ENCODE measurements at regions not wholly inside any gene's neighbourhood (a gene's known extent, or its start where the extent isn't known, plus 50 kb on each side); places are given as distances from the start of the nearest gene placed in this dataset.
A peak's percentile ranks its signal among the peaks of the same experiment; 100 is the strongest.

GRCh38 chr14:53430870-53431269 lies 277.7 kb upstream of the DDHD1 start:
- TF ChIP-seq, protein P1, sequence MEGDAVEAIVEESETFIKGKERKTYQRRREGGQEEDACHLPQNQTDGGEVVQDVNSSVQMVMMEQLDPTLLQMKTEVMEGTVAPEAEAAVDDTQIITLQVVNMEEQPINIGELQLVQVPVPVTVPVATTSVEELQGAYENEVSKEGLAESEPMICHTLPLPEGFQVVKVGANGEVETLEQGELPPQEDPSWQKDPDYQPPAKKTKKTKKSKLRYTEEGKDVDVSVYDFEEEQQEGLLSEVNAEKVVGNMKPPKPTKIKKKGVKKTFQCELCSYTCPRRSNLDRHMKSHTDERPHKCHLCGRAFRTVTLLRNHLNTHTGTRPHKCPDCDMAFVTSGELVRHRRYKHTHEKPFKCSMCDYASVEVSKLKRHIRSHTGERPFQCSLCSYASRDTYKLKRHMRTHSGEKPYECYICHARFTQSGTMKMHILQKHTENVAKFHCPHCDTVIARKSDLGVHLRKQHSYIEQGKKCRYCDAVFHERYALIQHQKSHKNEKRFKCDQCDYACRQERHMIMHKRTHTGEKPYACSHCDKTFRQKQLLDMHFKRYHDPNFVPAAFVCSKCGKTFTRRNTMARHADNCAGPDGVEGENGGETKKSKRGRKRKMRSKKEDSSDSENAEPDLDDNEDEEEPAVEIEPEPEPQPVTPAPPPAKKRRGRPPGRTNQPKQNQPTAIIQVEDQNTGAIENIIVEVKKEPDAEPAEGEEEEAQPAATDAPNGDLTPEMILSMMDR (IDR thresholded peaks at IDR 0.05) = no peak
- no peaks in the 10 kb centered on the region for H3K4me1 ChIP-seq (ENCODE audit: low read depth)
- intact Hi-C loops (cut with DNase I, micrococcal nuclease) = no loop called here
- ATAC-seq = no peak
- no peaks in the 10 kb centered on the region for H3K36me3 ChIP-seq (ENCODE audit: low read depth)
- no peak overlapping the region for H3K4me3 ChIP-seq
- no peaks in the 10 kb centered on the region for H3K9me3 ChIP-seq
- no peak for DNase-seq

DNA sequence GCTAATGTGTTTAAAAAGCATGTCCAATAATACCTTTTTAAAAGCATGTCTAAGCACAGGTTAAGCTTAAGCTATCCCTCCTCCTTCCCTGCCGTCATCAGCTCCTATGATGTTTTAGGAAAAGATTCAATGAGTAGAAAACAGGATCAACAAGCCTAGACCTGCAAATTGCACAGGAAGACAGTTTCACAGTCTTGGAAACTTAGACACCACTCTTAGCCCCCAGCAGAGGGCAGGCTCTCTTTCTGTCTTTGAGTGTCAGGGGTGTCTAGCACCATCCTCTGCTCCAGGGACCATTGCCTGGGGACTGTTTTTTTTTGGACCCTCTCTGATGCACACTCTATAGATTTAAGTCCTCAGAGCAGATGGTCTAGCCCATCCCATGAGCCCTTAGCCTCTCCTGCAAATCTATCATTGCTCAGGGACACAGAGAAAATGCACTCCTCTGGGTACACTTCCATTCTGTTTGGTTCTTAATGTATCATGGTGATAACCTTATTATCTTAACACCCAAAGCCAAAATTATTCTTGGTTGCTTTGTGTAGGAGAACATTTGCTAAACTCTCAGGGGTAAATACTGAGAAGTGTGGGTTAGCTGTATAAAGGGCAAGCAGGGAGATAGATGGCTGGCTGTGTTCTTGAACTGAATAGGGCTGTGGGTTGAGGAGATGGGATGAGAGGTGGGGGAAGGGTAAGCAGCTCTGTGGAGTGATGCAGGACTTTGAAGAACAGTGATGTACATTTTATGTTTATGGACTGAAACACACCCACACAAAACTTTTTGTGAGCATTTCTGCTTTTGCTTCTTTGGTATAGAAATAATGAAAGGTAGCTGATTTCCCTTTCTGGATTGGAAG lies 259.9 kb upstream of the DDHD1 start:
- Histone ChIP-seq H3K9me3 (no peaks in the 10 kb centered on the region), H3K4me1 (ENCODE audit: low read depth) (no peaks in the 10 kb centered on the region), H3K4me3 (no peak overlapping the region), H3K36me3 (ENCODE audit: low read depth) (no peaks in the 10 kb centered on the region)
- intact Hi-C loops (cut with DNase I, micrococcal nuclease) = no loop called here
- TF ChIP-seq, protein P1 (IDR thresholded peaks at IDR 0.05) = no peak
- DNase-seq (peak in 1 of 3 donors; percentile 4), ATAC-seq (peak; percentile 31)

DNA sequence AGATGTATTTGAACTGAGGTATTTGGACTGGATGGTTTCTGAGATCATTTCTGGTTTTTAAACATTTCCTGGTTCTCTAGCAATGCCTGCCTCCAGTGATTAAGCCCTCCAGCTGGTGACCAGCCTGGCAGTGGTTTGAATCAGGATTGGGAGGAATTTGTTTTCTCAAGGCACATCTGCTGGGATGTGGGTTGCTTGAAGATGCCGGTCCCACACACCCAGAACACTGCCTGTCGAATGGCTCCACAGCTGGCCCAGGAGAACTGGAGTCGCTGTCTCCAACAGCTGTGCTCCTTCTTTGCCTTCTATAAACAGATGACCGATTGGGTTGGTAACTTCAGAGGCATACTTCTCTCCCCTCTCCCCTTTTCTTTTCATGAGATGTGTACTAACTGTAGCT lies 258.0 kb upstream of the DDHD1 start:
- H3K9me3 ChIP-seq = no peaks in the 10 kb centered on the region
- H3K36me3 ChIP-seq (ENCODE audit: low read depth) = no peaks in the 10 kb centered on the region
- H3K4me3 ChIP-seq = no peak overlapping the region
- intact Hi-C loops (cut with DNase I, micrococcal nuclease) = no loop called here
- DNase-seq (no peak), ATAC-seq (peak; percentile 25)
- TF ChIP-seq, protein P1 (IDR thresholded peaks at IDR 0.05) = no peak
- no peaks in the 10 kb centered on the region for H3K4me1 ChIP-seq (ENCODE audit: low read depth)

DNA sequence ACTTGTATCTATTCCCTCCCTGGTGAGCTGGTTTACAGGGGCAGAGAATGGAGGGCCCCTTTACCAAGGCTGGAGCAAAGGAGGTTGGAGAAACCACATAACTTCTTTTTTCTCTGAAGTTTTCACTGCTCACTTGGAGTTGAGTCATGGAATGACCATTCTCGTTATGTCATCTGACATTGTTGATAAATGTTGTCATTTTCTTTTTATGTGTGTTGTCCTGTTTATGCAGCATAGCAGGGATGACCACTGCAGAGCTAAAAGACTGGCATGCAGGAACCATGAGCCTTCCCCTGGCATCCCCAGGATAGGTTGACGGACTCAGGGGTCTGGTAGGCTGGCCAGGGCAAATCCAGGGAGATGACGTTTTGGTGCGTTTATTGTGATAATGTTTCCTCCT lies 256.8 kb upstream of the DDHD1 start:
- Histone ChIP-seq H3K4me3 (no peak overlapping the region), H3K4me1 (ENCODE audit: low read depth) (no peaks in the 10 kb centered on the region), H3K9me3 (no peaks in the 10 kb centered on the region), H3K36me3 (ENCODE audit: low read depth) (no peaks in the 10 kb centered on the region)
- ATAC-seq = no peak
- intact Hi-C loops (cut with DNase I, micrococcal nuclease) = no loop called here
- no peak for DNase-seq
- TF ChIP-seq, protein P1 (IDR thresholded peaks at IDR 0.05) = no peak

GRCh38 chr14:53409289-53409688 lies 256.2 kb upstream of the DDHD1 start:
- H3K9me3 ChIP-seq = no peaks in the 10 kb centered on the region
- intact Hi-C loops (cut with DNase I, micrococcal nuclease) = no loop called here
- H3K4me3 ChIP-seq = no peak overlapping the region
- H3K4me1 ChIP-seq (ENCODE audit: low read depth) = no peaks in the 10 kb centered on the region
- no peak for DNase-seq
- TF ChIP-seq, protein P1 (IDR thresholded peaks at IDR 0.05) = no peak
- no peak for ATAC-seq
- no peaks in the 10 kb centered on the region for H3K36me3 ChIP-seq (ENCODE audit: low read depth)

Data from mucosa of descending colon (tissue), 3 donors.